NCI-H748 (cell line): ENCODE measurements at regions not wholly inside any gene's neighbourhood (a gene's known extent, or its start where the extent isn't known, plus 50 kb on each side); places are given as distances from the start of the nearest gene placed in this dataset.

Source experiments
- DNase-seq: peaks from one replicate; lab custom pipeline; 2025; ENCODE audit not compliant: unreplicated experiment; lab: John Stamatoyannopoulos, UW

DNA sequence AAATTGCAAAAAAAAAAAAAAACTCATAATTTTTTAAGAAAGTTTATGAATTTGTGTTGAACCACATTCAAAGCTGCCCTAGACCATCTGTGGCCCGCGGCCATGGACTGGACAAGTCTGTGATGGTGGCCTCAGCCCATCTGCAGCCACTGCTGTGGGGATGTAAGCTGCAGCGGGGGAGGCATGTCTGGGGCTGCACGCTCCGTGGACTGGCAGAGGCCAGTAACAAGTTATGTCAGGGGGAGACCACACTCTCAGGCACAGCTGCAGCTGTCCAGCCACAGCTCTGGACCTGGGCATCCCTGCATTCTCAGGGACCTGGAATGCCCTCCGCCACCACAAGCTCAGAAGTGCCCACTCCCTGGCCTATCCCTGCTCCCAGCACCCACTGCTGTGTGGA is 1272.3 kb upstream of the CDH9 start:
- DNase-seq, result no peak

DNA sequence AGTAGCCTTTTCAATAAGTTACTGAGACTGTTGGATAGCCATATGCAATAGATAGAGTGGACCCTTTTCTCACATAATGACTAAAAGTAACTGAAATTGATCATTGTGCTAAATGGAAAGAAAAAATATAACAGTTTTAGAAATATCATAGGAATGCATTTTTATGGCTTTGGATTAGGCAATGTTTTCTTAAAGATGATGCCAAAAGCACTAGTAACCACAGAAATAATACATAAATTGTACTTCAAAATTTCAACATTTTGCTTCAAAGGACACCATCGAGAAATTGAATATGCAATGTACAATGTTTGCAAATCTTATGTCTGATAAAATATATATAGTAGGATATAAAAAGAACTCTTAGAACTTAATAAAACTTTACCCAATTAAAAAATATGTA is 1267.5 kb upstream of the CDH9 start:
- DNase-seq, result no peak

DNA sequence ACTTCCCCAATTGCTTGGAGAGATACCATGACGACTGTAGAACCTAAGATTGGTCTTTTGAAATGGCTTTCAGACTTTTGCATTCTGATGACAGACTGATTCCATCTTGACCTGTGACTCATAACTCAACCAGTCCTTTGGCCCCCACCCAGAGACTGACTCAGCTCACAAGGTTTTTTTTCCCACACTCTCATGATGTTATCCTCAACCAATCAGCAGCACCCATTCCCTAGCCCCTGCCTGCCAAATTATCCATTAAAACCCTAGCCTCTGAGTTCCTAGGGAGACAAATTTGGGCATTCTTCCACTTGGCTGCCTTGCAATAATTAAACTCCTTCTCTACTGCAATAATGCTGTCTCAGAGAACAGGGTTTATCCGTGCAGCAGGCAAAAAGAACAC is 1263.3 kb upstream of the CDH9 start:
- DNase-seq, result no peak

DNA sequence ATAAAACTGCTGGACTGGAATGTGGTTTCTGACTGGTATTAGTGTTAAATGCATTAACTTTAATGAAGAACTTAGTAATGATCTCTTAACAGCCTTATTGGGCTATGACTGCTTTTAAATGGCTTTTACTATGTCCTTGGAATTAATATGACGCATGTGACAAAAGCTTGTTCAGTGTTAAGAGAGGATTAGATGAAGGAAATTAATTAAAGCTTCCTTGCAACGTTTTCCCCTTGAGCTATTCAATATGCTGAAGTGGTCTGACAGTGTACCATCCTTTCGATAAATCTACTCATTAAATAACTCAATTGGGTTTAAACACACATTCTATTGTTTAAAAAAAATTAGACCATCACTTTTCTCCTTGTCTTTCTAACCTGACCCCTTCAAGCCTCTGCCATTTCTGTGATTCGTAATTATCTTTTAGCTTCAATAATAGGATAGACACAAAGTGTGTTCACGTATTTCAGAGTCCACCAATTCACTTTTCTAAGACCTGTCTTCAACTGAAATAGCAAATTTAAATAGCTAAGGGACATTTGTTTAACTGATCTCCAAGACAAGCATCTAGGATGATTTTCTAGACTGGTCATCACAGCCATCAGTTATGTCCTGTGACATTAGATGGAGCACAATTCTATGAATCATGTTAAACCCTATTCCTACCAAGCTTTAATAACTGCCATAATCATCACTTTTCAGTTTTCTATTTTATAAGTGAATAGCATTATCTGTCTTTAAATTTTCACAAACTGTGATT is 1258.0 kb upstream of the CDH9 start:
- DNase-seq, result peak; percentile 32

DNA sequence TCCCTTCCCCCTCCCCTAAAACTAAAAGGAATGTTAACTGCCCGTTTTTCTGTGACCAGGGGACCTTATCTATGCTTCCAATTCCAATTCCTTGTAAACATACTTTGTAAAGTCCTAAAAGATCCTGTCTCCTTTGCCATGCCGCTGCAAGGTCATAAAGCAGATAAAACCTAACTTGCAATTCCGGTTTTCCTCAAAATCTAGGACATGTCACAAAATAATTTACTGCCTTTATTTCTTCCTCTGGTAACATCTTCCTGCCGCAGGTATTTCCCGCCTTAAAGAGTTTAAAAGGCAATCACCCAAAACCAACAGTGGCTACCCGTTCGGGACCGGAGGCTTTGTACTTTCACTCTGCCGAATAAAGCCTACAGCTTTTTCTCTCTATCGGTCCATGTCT is 1248.6 kb upstream of the CDH9 start:
- DNase-seq, result peak; percentile 47

DNA sequence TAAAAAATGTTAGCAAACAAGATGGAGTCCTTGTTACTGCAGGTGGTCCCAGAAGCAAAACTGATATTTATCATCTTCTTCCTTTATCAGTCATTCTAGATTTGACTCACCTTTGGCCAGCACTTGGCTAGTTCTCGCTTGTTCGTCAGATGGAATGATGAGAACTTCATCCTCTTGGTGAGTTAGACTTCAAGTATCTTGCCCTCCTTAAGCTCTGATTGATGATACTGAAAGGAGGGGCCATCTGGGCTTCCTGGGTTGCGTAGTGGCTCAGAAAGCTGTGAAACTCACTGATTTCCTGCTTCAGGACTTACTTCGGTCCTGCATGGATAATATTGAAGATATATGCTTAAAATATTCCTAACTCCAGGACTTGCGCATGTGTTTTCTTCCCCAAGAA is 1248.2 kb upstream of the CDH9 start:
- DNase-seq, result peak; percentile 27

DNA sequence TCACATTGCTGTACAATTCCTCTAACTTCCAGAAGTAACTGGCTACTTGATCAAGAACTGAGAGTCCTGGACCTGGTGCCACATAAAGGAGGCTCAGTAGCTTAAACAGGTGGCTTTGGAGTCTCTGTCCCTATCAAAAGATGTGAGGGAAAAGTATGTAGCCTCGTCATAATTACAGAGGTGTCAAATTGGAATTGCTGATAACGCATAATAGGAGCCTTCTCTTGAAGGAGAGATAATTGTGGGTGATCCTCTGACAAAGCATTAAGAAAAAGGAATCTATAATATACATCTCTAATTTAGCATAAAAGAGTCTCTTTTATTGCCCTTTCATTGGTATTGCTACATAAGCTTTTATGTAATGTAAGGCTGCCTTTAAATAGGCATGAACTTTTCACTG is 1246.4 kb upstream of the CDH9 start:
- no peak for DNase-seq

DNA sequence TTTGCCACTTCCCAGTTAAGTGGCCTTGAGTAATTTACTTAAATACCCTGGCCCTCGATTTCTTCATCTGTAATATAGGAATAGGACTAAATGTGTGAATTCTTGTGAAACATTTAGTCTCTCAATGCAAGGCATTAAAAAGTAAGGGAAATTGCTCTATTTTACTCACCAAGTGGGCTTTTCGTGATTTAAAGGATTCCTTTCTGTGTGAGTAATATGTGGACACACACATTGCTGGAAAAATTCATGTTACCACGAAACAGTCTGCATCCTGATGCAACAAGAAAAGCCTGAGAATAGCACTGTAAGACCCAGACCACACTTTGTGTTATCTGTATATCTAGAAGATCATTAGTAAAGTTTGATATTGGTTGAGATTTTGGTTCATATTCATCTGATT is 1243.0 kb upstream of the CDH9 start:
- no peak for DNase-seq

DNA sequence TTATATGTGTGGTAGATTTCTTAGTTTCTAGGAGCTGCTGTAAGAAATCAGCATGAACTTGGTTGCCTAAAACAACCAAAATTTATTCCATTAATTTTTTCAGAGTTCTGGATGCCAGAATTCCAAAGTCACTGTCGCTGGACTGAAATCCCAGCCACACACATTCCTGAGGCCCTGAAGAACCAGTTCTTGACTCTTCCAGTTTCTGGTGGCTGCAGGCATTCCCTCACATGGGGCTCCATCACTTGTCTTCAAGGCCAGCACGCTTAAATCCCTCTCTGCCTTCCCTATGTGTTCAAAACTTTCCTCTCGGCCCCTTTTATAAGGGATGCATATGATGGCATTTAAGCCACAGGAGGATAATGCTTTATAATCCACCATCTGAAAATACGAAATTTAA is 1237.5 kb upstream of the CDH9 start:
- DNase-seq, result no peak

DNA sequence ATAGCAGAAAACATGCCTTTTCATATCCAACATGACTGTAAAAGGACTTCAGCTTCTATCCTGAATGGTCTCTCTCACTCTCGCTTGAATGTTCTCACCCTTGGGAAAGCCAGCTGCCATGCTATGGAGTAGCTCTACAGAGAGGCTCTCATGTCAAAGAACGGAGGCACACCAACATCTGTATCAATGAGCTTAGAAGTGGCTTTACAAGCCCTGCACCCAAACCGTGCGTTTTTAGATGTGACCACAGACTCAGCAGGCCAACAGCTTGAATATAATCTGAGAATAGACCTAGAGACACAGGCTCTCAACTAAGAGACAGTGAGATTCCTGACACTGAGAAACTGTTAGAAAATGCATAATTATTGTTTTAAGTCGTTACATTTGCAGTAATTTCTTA is 1231.6 kb upstream of the CDH9 start:
- no peak for DNase-seq

DNA sequence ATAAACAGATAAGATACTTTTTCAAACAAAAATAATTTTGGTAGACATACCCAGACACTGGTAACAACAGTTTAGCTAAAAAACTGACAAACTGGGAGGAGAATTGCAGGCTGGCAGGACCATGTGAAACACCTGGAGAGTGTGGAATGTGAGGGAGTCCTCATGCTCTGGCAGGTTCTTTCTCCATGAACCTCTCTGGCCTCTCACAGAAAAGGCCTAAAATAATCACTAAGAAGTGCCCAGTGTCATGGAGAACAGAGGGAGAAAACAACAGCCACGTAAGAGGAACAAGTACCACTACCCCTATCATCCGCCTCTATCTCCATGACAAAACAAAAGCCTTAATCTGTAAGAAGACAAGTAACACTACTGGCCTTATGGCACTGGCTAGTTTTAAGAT is 1227.5 kb upstream of the CDH9 start:
- DNase-seq, result no peak

DNA sequence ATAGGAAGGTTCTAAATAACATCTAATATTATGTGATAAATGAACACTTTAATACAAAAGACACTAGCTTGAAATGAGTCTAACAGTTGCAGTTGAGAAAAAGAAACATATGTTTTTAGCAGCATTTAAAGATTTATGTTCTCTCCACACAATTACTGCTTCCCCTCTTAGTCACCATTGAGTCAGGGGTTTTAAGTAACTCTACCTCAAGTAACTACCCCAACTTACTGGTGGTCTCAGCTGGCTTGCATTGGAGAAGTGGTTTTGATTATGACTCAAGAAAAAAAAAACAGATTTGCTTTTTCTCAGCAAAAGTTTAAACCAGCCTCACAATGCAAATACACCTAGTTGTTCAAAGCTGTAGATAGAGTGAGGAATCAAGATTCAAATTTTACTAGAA is 1216.5 kb upstream of the CDH9 start:
- DNase-seq, result no peak

DNA sequence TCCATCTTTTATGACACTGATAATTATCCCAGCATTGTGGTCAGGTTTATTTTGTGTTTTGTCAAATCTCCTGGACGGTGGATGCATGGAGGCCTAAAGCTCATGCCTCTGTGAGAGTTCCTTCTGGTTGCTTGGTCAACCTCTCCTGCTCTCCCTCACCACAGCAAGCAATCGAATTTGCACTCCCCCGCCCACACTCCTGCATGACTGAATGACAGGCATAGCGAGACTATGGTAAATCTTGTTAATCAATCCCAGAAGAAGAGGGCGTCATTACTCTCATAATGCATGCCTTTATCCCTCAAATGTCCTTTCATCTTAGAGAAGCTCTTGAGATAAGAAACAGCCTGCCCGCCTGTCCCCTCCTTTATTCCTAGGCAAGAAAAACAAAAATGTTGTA is 1215.0 kb upstream of the CDH9 start:
- no peak for DNase-seq

DNA sequence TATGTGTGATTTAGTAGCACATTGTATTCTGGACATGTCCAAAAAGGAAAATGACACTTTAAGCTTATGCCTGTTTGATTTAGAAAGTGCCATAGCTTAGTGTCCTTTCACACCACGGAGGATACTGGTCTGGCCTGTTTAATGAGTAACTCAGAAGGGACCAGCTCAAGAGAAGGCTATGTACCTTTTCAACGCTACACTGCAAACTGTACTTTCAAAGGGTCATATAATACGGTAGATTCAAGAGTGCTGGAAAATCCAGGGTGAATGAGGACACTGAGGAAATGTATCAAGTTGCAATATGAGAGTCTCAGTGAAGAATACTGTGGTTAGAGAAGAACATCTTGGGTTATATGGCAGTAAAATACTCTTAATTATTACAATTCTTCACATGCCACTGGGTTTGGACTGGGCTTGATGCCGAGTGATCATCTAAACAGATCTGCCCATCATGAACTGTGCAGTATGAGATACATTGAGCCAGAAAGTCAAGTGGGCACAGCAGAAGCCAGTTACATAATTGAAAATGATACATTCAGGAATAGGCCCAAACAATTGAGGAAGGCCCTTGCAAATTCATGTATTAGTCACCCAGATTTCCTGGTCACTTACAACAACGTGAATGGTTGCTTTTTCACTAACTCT is 1211.5 kb upstream of the CDH9 start:
- no peak for DNase-seq

DNA sequence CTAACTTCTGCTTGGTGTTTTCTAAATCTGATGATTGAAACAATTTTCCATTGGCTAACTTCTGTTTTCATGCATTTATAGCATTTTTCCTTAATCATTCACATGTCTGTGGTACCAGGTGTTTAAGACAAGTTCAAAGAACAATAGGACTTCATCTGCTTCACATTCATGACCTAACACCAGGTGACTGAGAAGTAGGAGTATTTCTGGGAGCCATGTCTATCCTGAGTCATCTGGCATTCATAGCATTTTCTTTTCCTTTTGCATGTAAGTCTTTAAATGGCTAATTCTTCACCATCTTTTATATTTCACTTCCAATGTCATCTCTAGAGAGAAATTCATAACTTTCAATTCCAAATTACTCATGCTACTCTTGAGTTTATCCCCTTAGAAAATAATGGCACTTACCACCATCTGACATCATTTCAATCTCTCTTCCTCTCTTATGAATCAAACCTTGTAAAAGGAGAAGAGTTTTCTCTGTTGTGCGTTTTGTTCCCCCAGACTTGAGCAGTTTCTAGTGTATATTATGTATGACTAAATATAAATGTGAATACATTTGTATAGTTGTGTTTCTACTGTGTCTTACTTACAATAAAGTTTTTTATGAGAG is 1196.1 kb upstream of the CDH9 start:
- no peak for DNase-seq

DNA sequence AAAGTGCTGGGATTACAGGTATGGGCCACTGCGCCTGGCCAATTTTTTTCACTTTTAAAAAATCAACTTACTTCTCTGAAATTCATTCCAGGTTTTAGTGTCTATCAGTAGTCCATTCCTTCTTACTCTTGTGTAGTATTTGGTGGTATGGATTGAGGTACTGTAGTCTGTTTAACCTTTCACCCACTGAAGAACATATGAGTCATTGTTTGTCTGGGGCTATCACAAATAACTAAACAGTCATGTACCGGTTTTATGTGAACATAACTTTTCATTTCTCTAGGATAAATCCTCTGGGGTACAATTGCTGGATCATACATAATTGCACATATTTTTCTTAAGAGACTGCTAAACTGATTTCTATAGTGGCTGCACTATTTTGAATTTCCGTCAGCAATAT is 1188.0 kb upstream of the CDH9 start:
- no peak for DNase-seq

DNA sequence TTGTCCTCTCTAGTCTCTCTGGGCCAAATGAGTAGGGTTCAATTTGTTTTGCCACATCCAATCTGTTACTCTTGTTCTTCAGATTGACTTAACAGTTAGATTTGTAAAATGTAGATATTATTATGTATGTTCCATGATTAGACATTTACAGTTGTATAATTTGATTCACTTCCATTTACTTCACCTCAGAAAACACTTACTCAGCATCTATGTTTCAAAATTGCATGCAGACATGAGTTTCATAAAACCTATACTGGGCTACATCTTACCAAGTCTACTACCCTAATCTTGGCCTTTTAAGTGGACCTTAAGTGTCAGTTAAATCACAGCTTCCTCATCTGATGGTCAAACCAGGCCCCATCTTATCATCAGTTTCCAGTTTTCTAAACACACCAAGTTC is 1181.2 kb upstream of the CDH9 start:
- DNase-seq, result no peak

DNA sequence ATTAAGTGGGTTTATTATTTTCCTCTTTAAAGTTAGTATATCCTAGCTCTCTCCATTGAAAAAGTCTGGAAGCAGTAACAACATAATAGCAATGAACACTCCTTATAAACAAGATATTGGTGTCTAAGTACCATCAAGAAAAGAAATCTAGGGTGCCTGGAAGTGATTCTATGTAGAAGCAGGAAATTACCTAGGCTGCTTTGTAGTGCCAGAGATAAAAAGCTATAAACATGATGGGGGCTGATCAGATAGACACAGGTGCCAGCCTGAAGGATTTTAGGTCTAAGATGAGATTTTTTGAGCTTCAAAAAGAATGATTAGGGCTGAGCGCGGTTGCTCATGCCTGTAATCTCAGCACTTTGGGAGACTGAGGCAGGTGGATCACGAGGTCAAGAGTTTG is 1179.3 kb upstream of the CDH9 start:
- no peak for DNase-seq

DNA sequence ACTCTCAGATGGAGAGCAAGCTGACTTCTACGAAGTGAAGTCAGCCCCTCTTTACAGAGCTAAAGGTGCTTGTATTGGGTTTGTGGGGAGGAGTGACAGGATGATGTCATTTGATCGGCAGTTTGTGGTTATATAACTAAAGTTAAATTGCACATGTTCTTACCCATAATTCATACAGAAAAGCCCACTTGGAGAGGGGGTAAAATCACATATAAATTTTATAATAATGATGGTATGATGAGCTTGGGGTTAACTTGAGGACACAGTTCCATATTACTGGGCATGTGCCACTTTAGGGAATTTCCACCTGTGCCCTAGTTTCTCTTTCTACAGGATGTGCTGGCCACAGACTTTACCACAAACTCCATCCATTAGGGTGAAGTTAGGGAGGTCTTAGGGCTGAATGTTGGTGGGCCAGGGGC is 1178.6 kb upstream of the CDH9 start:
- no peak for DNase-seq

DNA sequence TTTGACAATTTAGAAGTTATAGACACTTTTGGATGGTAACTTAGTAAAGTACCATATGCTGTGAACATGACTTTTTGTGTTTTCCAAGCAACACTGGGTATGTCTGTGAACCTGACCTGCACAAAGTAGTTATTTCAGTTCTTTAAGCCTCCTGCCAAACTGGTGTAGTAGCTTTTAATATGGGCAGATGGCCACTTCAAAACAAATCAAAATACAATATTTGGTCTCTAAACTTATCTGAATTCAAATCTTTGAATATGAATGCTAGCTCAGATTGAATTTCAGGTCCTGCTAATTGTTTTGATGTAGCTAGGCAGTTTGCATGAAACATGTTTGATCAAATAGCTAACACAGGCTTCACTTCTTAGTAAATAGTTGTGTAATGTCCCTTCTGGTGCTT is 1176.7 kb upstream of the CDH9 start:
- DNase-seq, result peak; percentile 45

DNA sequence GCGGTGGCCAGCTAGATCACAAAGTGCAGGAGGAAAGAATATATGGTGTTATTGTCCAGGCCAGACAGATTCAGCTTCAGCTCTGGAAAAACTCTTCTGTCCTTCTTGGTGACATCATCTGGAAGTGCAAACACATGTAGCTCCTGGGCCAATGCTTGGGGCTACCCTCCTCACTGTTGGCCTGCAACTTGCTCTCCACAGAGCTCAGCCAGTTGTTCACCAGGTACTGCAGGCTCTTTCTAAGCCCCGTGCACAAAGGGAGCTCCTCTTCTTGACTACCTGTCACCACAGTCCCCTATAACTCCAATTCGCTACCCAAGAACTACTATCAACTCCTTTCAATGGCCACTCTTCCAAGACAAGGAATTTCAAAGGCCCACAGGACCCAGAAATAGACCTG is 1175.9 kb upstream of the CDH9 start:
- no peak for DNase-seq

DNA sequence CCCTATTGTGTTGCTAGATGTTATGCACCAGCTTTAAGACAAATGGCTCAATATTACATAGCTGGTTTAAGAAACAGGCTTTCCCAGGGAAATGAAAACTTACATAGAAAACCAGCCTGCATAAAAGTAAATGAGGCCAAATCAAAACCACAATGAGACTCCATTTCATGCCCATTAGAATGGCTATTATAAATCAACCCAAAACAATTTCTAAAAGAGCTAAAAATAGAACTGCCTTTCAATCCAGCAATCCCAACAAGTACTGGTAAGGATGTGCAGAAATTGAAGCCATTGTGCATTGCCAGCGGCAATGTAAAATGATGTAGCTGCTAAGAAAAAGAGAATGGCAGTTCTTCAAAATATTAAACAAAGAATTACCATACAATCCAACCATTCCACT is 1170.0 kb upstream of the CDH9 start:
- DNase-seq, result no peak

DNA sequence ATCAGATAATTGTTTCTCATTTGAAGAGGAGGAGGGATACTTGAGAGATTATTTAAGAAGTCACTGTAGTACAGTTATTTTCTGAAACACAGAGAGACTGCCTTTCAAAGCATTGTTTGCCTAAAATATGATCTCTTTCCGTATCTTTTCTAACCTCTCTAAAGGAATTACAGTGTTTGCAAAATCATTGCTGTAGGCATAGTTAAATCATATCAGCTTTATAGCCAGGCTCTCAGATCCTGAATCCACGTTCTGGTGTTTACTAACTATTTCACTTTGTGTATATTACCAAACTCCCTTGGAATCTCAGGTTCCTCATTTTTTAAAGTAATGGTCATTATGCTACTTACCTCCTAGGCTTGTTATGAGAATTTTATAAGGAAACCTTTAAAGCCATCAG is 1151.6 kb upstream of the CDH9 start:
- no peak for DNase-seq
